ENCODE measurements at regions not wholly inside any gene's neighbourhood (a gene's known extent, or its start where the extent isn't known, plus 50 kb on each side); places are given as distances from the start of the nearest gene placed in this dataset.

GRCh38 chr5:136699651-136700050, 334.3 kb upstream of the TRPC7 start (continued):
- no peak for TF ChIP-seq PRDM15 (CRISPR knock-in tag; IDR thresholded peaks at IDR 0.05)
- TF ChIP-seq, protein P1, sequence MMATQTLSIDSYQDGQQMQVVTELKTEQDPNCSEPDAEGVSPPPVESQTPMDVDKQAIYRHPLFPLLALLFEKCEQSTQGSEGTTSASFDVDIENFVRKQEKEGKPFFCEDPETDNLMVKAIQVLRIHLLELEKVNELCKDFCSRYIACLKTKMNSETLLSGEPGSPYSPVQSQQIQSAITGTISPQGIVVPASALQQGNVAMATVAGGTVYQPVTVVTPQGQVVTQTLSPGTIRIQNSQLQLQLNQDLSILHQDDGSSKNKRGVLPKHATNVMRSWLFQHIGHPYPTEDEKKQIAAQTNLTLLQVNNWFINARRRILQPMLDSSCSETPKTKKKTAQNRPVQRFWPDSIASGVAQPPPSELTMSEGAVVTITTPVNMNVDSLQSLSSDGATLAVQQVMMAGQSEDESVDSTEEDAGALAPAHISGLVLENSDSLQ (IDR thresholded peaks at IDR 0.05): no peak
- no peak for TF ChIP-seq POLR2AphosphoS5 (IDR thresholded peaks at IDR 0.05; ENCODE audit: low read length)

- no peak overlapping the region for H3K27ac ChIP-seq (ENCODE audit: control insufficient read depth, insufficient read depth)
- H4K20me1 ChIP-seq (ENCODE audit: control insufficient read depth, insufficient read depth): no peaks in the 10 kb centered on the region
- DNase-seq (ENCODE audit: low read depth, low spot score) (no peak), ATAC-seq (no peak), FAIRE-seq (no peak)
- no peak overlapping the region for H2AFZ ChIP-seq (ENCODE audit: control insufficient read depth, low read depth, low read length)
- H3K4me1 ChIP-seq (ENCODE audit: control insufficient read depth, insufficient read depth, low read length): no peaks in the 10 kb centered on the region
- ChIA-PET CTCF (interaction anchor here (1.4 kb wide), 1 partner anchor 71 kb away, joined by 3 read pairs; no protein-coding TSS in a partner anchor), RAD21 (ENCODE audit: unreplicated experiment) (no interaction called here), POLR2A (no interaction called here), SMC1A (ENCODE audit: uncharacterized antibody, unreplicated experiment) (no interaction called here)
- no TSS peak for BruUV-seq (replicated peaks)
- no peaks in the 10 kb centered on the region for H3K9me3 ChIP-seq (replicated peaks; ENCODE audit: control insufficient read depth, insufficient read depth, low read length)
- no peak overlapping the region for H3K4me3 ChIP-seq
- H3K4me2 ChIP-seq (ENCODE audit: control insufficient read depth, insufficient read depth): no peak overlapping the region
- in situ Hi-C loops (cut with MboI) (no loop called here), intact Hi-C loops (cut with micrococcal nuclease; ENCODE audit: unreplicated experiment) (no loop called here)
- H3K36me3 ChIP-seq (ENCODE audit: control insufficient read depth in 2 of 2, insufficient read depth in 2 of 2, low read length in 1 of 2): no peaks in the 10 kb centered on the region
- no peaks in the 10 kb centered on the region for H3K79me2 ChIP-seq (ENCODE audit: control insufficient read depth, insufficient read depth, low read length)
- TF ChIP-seq, protein P2, sequence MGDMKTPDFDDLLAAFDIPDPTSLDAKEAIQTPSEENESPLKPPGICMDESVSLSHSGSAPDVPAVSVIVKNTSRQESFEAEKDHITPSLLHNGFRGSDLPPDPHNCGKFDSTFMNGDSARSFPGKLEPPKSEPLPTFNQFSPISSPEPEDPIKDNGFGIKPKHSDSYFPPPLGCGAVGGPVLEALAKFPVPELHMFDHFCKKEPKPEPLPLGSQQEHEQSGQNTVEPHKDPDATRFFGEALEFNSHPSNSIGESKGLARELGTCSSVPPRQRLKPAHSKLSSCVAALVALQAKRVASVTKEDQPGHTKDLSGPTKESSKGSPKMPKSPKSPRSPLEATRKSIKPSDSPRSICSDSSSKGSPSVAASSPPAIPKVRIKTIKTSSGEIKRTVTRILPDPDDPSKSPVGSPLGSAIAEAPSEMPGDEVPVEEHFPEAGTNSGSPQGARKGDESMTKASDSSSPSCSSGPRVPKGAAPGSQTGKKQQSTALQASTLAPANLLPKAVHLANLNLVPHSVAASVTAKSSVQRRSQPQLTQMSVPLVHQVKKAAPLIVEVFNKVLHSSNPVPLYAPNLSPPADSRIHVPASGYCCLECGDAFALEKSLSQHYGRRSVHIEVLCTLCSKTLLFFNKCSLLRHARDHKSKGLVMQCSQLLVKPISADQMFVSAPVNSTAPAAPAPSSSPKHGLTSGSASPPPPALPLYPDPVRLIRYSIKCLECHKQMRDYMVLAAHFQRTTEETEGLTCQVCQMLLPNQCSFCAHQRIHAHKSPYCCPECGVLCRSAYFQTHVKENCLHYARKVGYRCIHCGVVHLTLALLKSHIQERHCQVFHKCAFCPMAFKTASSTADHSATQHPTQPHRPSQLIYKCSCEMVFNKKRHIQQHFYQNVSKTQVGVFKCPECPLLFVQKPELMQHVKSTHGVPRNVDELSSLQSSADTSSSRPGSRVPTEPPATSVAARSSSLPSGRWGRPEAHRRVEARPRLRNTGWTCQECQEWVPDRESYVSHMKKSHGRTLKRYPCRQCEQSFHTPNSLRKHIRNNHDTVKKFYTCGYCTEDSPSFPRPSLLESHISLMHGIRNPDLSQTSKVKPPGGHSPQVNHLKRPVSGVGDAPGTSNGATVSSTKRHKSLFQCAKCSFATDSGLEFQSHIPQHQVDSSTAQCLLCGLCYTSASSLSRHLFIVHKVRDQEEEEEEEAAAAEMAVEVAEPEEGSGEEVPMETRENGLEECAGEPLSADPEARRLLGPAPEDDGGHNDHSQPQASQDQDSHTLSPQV (IDR thresholded peaks at IDR 0.05): no peak
- TF ChIP-seq TCF12 (IDR thresholded peaks at IDR 0.05; ENCODE audit: low read depth, low read length): no peak
- TF ChIP-seq SREBF2 (IDR thresholded peaks at IDR 0.05; ENCODE audit: low read length): no peak
- TF ChIP-seq ATF2 (IDR thresholded peaks at IDR 0.05; ENCODE audit: low read length): no peak
- TF ChIP-seq, protein P1 (IDR thresholded peaks at IDR 0.05): no peak
- no peak for TF ChIP-seq NFYB (IDR thresholded peaks at IDR 0.05; ENCODE audit: insufficient read depth, low read depth, low read length)
- TF ChIP-seq TAF1 (IDR thresholded peaks at IDR 0.05; ENCODE audit: borderline replicate concordance, low read depth, low read length): no peak
- TF ChIP-seq POLR2A (IDR thresholded peaks at IDR 0.05; ENCODE audit: low read depth, low read length): no peak
- peaks cover 0 to 4% of the 10 kb centered on the region in 2 experiments; a peak in 2 of 4 replicates for H3K27me3 ChIP-seq (replicated peaks in 1 of 2; ENCODE audit: control insufficient read depth in 2 of 2, insufficient read depth in 2 of 2, low read length in 1 of 2)
- no peak overlapping the region for H3K9ac ChIP-seq (ENCODE audit: control insufficient read depth, insufficient read depth, low read length)
- 52% methylated on average over 5 of the region's 5 CpGs for WGBS (ENCODE audit: insufficient coverage, insufficient replicate concordance, low lambda C conversion rate, missing lambda C conversion rate)
Observed at GRCh38 chr5:136698970-136699369, 333.6 kb upstream of the TRPC7 start.

Measured in GM12878 (cell line).